Stomach (tissue), 8 donors: ENCODE measurements at regions not wholly inside any gene's neighbourhood (a gene's known extent, or its start where the extent isn't known, plus 50 kb on each side); places are given as distances from the start of the nearest gene placed in this dataset.

Experiments used
- DNase-seq, 2 donors: peaks; one replicate each; pipeline versions ENCODE4 v3.0.0 to v3.0.0-alpha.2; 2013 to 2019
- H3K27ac ChIP-seq, 5 donors: fragments of 200-600 bp in 4 of 5; sonication (generic) in 4 of 5; one replicate each; pipeline ENCODE4 v1.5.1; 2013 to 2019; ENCODE audit warnings: mild to moderate bottlenecking in 1 of 5, moderate library complexity in 1 of 5
- H3K27me3 ChIP-seq, 3 donors: fragments of 200-600 bp; sonication (generic); one replicate each; pipeline ENCODE4 v1.5.1; 2017 to 2019; ENCODE audit warnings: mixed run types in 1 of 3
- H3K36me3 ChIP-seq, 4 donors: fragments of 200-600 bp; sonication (generic); 1 replicate in 3 of 4; 2 replicates in 1 of 4; pipeline ENCODE4 v1.5.1; 2016 to 2019
- H3K4me1 ChIP-seq, 4 donors: fragments of 200-600 bp; sonication (generic); one replicate each; pipeline ENCODE4 v1.5.1; 2016 to 2019
- H3K4me3 ChIP-seq, 4 donors: fragments of 200-600 bp; sonication (generic) in 3 of 4; one replicate each; pipeline ENCODE4 v1.5.1; 2016 to 2019; ENCODE audit warnings: mild to moderate bottlenecking in 1 of 4
- H3K9me3 ChIP-seq, 4 donors: fragments of 200-600 bp; sonication (generic); one replicate each; pipeline ENCODE4 v1.5.1; 2016 to 2019
- CTCF ChIP-seq, 7 experiments: fragments of 450-650 bp in 4 of 7; fragments of 200-600 bp in 3 of 7; sonication (generic) in 3 of 7; IDR thresholded peaks; one replicate each; pipeline ENCODE4 v1.5.1; 2016 to 2019; ENCODE audit warnings: antibody characterized with exemption in 7 of 7, control low read depth in 2 of 7, mild to moderate bottlenecking in 1 of 7
- EP300 ChIP-seq: sonication (generic); formaldehyde crosslinking; IDR thresholded peaks from one replicate; pipeline ENCODE4 v1.6.1; 2017; ENCODE audit warnings: antibody characterized with exemption
- POLR2A ChIP-seq, 4 donors: fragments of 450-650 bp; IDR thresholded peaks; one replicate each; pipeline ENCODE4 v1.6.1; 2016; ENCODE audit warnings: antibody characterized with exemption in 4 of 4, control low read depth in 2 of 4, mild to moderate bottlenecking in 1 of 4, moderate library complexity in 1 of 4
- POLR2AphosphoS5 ChIP-seq, 3 donors: sonication (generic); formaldehyde crosslinking; IDR thresholded peaks; one replicate each; pipeline ENCODE4 v1.6.1; 2016; ENCODE audit warnings: antibody characterized with exemption in 3 of 3
- WGBS, 5 donors: extraction: QIAGEN DNeasy Blood & Tissue Kit in 3 of 5; methylation state at CpG; one replicate each; pipeline versions ENCODE4 v1.1.5 to v1.1.7; 2013 to 2018; 5-methylcytosine and 5-hydroxymethylcytosine counted together
- intact Hi-C: fragments of 100-400 bp; cut with DNase I; formaldehyde crosslinking; loops from one replicate; pipeline ENCODE4 v1.15.1; 2023; ENCODE audit warnings: low total_unique reads
- donor health status: healthy with polysubstance abuse.
- donor health status: Bipolar disorder and iron deficiency.
- donor health status: healthy.

GRCh38 chr2:216316743-216317142 lies 55.5 kb downstream of the MARCHF4 start:
- Histone ChIP-seq H3K36me3 (no peaks in the 10 kb centered on the region), H3K4me3 (no peak overlapping the region), H3K4me1 (no peaks in the 10 kb centered on the region), H3K27me3 (peaks cover 0 to 21% (median 0%) of the 10 kb centered on the region in 3 donors), H3K9me3 (no peaks in the 10 kb centered on the region), H3K27ac (no peak overlapping the region)
- 63 to 80% (median 72%) methylated on average over 2 of the region's 2 CpGs for WGBS, 5 donors
- intact Hi-C loops, result no loop called here
- TF ChIP-seq POLR2A (IDR thresholded peaks at IDR 0.05) (no peak), EP300 (no peak), CTCF (IDR thresholded peaks at IDR 0.05) (no peak), POLR2AphosphoS5 (IDR thresholded peaks at IDR 0.05) (no peak)
- DNase-seq, result no peak

GRCh38 chr2:216315802-216316603 lies 56.3 kb downstream of the MARCHF4 start:
- Histone ChIP-seq H3K9me3 (no peaks in the 10 kb centered on the region), H3K27ac (no peak overlapping the region), H3K27me3 (peaks cover 0 to 21% (median 0%) of the 10 kb centered on the region in 3 donors), H3K4me3 (no peak overlapping the region), H3K4me1 (no peaks in the 10 kb centered on the region), H3K36me3 (no peaks in the 10 kb centered on the region)
- 34 to 42% (median 35%) methylated on average over 19 of the region's 19 CpGs for WGBS, 5 donors
- intact Hi-C loops, result no loop called here
- no peak for TF ChIP-seq POLR2A (IDR thresholded peaks at IDR 0.05)
- peak in 1 of 2 donors; percentile 55 for DNase-seq

- DNase-seq, result no peak
- TF ChIP-seq CTCF (IDR thresholded peaks at IDR 0.05) (no peak), POLR2AphosphoS5 (IDR thresholded peaks at IDR 0.05) (no peak), POLR2A (IDR thresholded peaks at IDR 0.05) (no peak), EP300 (no peak)
- 61 to 88% (median 84%) methylated on average over 1 of the region's 1 CpG for WGBS, 5 donors
These were observed 59.8 kb downstream of the MARCHF4 start for GRCh38 chr2:216312441-216312840.

GRCh38 chr2:216308576-216308975 lies 63.7 kb downstream of the MARCHF4 start:
- Histone ChIP-seq H3K9me3 (no peaks in the 10 kb centered on the region), H3K4me1 (no peaks in the 10 kb centered on the region), H3K36me3 (no peaks in the 10 kb centered on the region), H3K4me3 (no peak overlapping the region), H3K27ac (no peak overlapping the region), H3K27me3 (no peaks in the 10 kb centered on the region)
- TF ChIP-seq POLR2A (IDR thresholded peaks at IDR 0.05) (no peak), EP300 (no peak), POLR2AphosphoS5 (IDR thresholded peaks at IDR 0.05) (no peak)
- WGBS, 5 donors, result 57 to 79% (median 75%) methylated on average over 5 of the region's 5 CpGs
- intact Hi-C loops, result no loop called here
- peak in 1 of 2 donors; percentile 56 for DNase-seq

More at GRCh38 chr2:216312441-216312840, 59.8 kb downstream of the MARCHF4 start:
- Histone ChIP-seq H3K36me3 (no peaks in the 10 kb centered on the region), H3K27me3 (peaks cover 0 to 20% (median 0%) of the 10 kb centered on the region in 3 donors), H3K4me1 (no peaks in the 10 kb centered on the region), H3K27ac (no peak overlapping the region), H3K9me3 (no peaks in the 10 kb centered on the region), H3K4me3 (no peak overlapping the region)
- intact Hi-C loops, result no loop called here

- WGBS, 5 donors, result 63 to 71% (median 70%) methylated on average over 6 of the region's 6 CpGs
- no peaks in the 10 kb centered on the region for H3K4me1 ChIP-seq
- H3K36me3 ChIP-seq, result no peaks in the 10 kb centered on the region
- H3K27me3 ChIP-seq, result no peaks in the 10 kb centered on the region
- no peaks in the 10 kb centered on the region for H3K9me3 ChIP-seq
- no peak overlapping the region for H3K27ac ChIP-seq
- no peak overlapping the region for H3K4me3 ChIP-seq
- no peak for DNase-seq
- TF ChIP-seq POLR2A (IDR thresholded peaks at IDR 0.05), result no peak
- no peak for TF ChIP-seq CTCF (IDR thresholded peaks at IDR 0.05)
- no peak for TF ChIP-seq EP300
- TF ChIP-seq POLR2AphosphoS5 (IDR thresholded peaks at IDR 0.05), result no peak
- intact Hi-C loops, result no loop called here
These were observed 64.8 kb downstream of the MARCHF4 start for GRCh38 chr2:216307496-216307895.
